Liver (tissue), 3 donors: ENCODE measurements at regions not wholly inside any gene's neighbourhood (a gene's known extent, or its start where the extent isn't known, plus 50 kb on each side); places are given as distances from the start of the nearest gene placed in this dataset.

Experiments used
- RXRA ChIP-seq, 2 donors: IDR thresholded peaks; 2 replicates each; pipeline ENCODE4 v1.6.1; 2017 to 2018; ENCODE audit warnings: antibody characterized with exemption in 2 of 2, mild to moderate bottlenecking in 1 of 2
- SP1 ChIP-seq: IDR thresholded peaks from 2 replicates; pipeline ENCODE4 v1.6.1; 2018; ENCODE audit warnings: antibody characterized with exemption, mild to moderate bottlenecking
- TF ChIP-seq, protein P1 (sequence below): fragments of 150-350 bp; IDR thresholded peaks from 2 replicates; pipeline ENCODE4 v1.5.1; 2017; ENCODE audit warnings: improper control_type of control experiment, low read depth, low read length; ENCODE audit not compliant: missing input control
- TF ChIP-seq, protein P2 (sequence below): IDR thresholded peaks from 2 replicates; pipeline ENCODE4 v1.6.1; 2016; ENCODE audit warnings: antibody characterized with exemption, mild to moderate bottlenecking
- donor health status: healthy.
- donor health status: healthy.

DNA sequence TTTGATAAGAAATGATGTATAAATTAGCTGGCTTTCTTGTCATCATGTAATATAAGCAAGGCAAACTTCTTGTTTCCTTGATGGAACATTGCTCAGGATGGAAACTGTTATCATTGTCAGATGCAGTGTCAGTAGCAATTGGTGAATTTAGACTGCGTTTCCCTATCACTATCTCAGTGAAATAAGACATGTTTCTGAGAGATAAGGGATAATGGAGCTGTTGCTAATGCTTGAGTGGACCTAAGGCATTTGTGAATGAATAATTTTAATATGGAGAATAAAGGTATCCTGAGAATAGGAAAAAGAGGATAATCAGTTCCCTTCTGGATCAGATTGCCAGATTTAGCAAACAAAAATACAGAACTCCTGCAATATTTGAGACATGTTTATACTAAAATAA, 160.9 kb downstream of the HLX start:
- TF ChIP-seq, protein P1, sequence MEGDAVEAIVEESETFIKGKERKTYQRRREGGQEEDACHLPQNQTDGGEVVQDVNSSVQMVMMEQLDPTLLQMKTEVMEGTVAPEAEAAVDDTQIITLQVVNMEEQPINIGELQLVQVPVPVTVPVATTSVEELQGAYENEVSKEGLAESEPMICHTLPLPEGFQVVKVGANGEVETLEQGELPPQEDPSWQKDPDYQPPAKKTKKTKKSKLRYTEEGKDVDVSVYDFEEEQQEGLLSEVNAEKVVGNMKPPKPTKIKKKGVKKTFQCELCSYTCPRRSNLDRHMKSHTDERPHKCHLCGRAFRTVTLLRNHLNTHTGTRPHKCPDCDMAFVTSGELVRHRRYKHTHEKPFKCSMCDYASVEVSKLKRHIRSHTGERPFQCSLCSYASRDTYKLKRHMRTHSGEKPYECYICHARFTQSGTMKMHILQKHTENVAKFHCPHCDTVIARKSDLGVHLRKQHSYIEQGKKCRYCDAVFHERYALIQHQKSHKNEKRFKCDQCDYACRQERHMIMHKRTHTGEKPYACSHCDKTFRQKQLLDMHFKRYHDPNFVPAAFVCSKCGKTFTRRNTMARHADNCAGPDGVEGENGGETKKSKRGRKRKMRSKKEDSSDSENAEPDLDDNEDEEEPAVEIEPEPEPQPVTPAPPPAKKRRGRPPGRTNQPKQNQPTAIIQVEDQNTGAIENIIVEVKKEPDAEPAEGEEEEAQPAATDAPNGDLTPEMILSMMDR: no peak
- TF ChIP-seq SP1 (no peak), RXRA (IDR thresholded peaks at IDR 0.05) (no peak)
- TF ChIP-seq, protein P2, sequence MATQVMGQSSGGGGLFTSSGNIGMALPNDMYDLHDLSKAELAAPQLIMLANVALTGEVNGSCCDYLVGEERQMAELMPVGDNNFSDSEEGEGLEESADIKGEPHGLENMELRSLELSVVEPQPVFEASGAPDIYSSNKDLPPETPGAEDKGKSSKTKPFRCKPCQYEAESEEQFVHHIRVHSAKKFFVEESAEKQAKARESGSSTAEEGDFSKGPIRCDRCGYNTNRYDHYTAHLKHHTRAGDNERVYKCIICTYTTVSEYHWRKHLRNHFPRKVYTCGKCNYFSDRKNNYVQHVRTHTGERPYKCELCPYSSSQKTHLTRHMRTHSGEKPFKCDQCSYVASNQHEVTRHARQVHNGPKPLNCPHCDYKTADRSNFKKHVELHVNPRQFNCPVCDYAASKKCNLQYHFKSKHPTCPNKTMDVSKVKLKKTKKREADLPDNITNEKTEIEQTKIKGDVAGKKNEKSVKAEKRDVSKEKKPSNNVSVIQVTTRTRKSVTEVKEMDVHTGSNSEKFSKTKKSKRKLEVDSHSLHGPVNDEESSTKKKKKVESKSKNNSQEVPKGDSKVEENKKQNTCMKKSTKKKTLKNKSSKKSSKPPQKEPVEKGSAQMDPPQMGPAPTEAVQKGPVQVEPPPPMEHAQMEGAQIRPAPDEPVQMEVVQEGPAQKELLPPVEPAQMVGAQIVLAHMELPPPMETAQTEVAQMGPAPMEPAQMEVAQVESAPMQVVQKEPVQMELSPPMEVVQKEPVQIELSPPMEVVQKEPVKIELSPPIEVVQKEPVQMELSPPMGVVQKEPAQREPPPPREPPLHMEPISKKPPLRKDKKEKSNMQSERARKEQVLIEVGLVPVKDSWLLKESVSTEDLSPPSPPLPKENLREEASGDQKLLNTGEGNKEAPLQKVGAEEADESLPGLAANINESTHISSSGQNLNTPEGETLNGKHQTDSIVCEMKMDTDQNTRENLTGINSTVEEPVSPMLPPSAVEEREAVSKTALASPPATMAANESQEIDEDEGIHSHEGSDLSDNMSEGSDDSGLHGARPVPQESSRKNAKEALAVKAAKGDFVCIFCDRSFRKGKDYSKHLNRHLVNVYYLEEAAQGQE: no peak
